ENCODE measurements at regions not wholly inside any gene's neighbourhood (a gene's known extent, or its start where the extent isn't known, plus 50 kb on each side); places are given as distances from the start of the nearest gene placed in this dataset.
A peak's percentile ranks its signal among the peaks of the same experiment; 100 is the strongest.

GRCh38 chr4:176568238-176568637 lies 224.5 kb downstream of the VEGFC start (continued):
- no peak for TF ChIP-seq CEBPB (IDR thresholded peaks at IDR 0.05; ENCODE audit: low read depth)
- no peak for TF ChIP-seq YY1 (IDR thresholded peaks at IDR 0.05; ENCODE audit: extremely low read depth, insufficient replicate concordance, low read depth, low read length)

GRCh38 chr4:176569301-176569700 lies 223.4 kb downstream of the VEGFC start:
- Histone ChIP-seq H3K4me2 (ENCODE audit: low read length) (no peak overlapping the region), H3K4me3 (replicated peaks in 1 of 2; ENCODE audit: low read depth in 1 of 2, low read length in 2 of 2) (no peak overlapping the region), H2AFZ (ENCODE audit: low read depth, low read length, poor library complexity, severe bottlenecking) (no peak overlapping the region), H3K27me3 (ENCODE audit: insufficient read depth, low read length) (no peaks in the 10 kb centered on the region), H3K27ac (ENCODE audit: low read depth, low read length) (no peak overlapping the region), H3K9ac (ENCODE audit: low read length) (no peak overlapping the region), H4K20me1 (ENCODE audit: insufficient read depth) (no peaks in the 10 kb centered on the region), H3K4me1 (ENCODE audit: control insufficient read depth in 1 of 2, insufficient read depth in 2 of 2, low read length in 2 of 2) (no peaks in the 10 kb centered on the region), H3K9me3 (ENCODE audit: control insufficient read depth in 1 of 2, insufficient read depth in 1 of 2, low read depth in 1 of 2, low read length in 2 of 2) (no peaks in the 10 kb centered on the region), H3K9me2 (ENCODE audit: insufficient read depth) (no peaks in the 10 kb centered on the region), H3K79me2 (ENCODE audit: insufficient read depth, low read length) (no peaks in the 10 kb centered on the region), H3K36me3 (ENCODE audit: control insufficient read depth in 1 of 2, insufficient read depth in 2 of 2, low read length in 2 of 2) (no peaks in the 10 kb centered on the region)
- ATAC-seq (no peak), DNase-seq (ENCODE audit: low read depth, low spot score) (no peak)
- no TSS peak for BruUV-seq (replicated peaks)
- ChIA-PET POLR2A (no interaction called here), RAD21 (ENCODE audit: low non-redundant PET in 1 of 2, low total read pairs in 2 of 2, uncharacterized antibody in 2 of 2, unreplicated experiment in 2 of 2) (no interaction called here), CTCF (interaction anchor here (2.2 kb wide), 1 partner anchor 478 kb away, joined by 6 read pairs; no protein-coding TSS in a partner anchor)
- intact Hi-C loops (cut with micrococcal nuclease), result no loop called here
- TF ChIP-seq RAD21 (IDR thresholded peaks at IDR 0.05; ENCODE audit: low read depth), result 0 out of 2 replicates have a peak, but pooled peaks have one; percentile 6
- no peak for TF ChIP-seq MAX (IDR thresholded peaks at IDR 0.05)

- no peaks in the 10 kb centered on the region for H3K9me2 ChIP-seq (ENCODE audit: insufficient read depth)
- no peak overlapping the region for H3K27ac ChIP-seq (ENCODE audit: low read depth, low read length)
- no peak for ATAC-seq
- intact Hi-C loops (cut with micrococcal nuclease), result no loop called here
- H3K4me1 ChIP-seq (ENCODE audit: control insufficient read depth in 1 of 2, insufficient read depth in 2 of 2, low read length in 2 of 2), result no peaks in the 10 kb centered on the region
- H3K9me3 ChIP-seq (ENCODE audit: control insufficient read depth in 1 of 2, insufficient read depth in 1 of 2, low read depth in 1 of 2, low read length in 2 of 2), result no peaks in the 10 kb centered on the region
- H3K9ac ChIP-seq (ENCODE audit: low read length), result no peak overlapping the region
- no peak for DNase-seq (ENCODE audit: low read depth, low spot score)
- H3K4me3 ChIP-seq (replicated peaks in 1 of 2; ENCODE audit: low read depth in 1 of 2, low read length in 2 of 2), result no peak overlapping the region
- no peaks in the 10 kb centered on the region for H3K79me2 ChIP-seq (ENCODE audit: insufficient read depth, low read length)
- no TSS peak for BruUV-seq (replicated peaks)
- POLR2A ChIA-PET, result no interaction called here
- RAD21 ChIA-PET (ENCODE audit: low non-redundant PET in 1 of 2, low total read pairs in 2 of 2, uncharacterized antibody in 2 of 2, unreplicated experiment in 2 of 2), result no interaction called here
- H3K4me2 ChIP-seq (ENCODE audit: low read length), result no peak overlapping the region
- H3K36me3 ChIP-seq (ENCODE audit: control insufficient read depth in 1 of 2, insufficient read depth in 2 of 2, low read length in 2 of 2), result no peaks in the 10 kb centered on the region
- no peak overlapping the region for H2AFZ ChIP-seq (ENCODE audit: low read depth, low read length, poor library complexity, severe bottlenecking)
- no peaks in the 10 kb centered on the region for H4K20me1 ChIP-seq (ENCODE audit: insufficient read depth)
- CTCF ChIA-PET, result interaction anchor here (2.2 kb wide), 1 partner anchor 476 kb away, joined by 6 read pairs; no protein-coding TSS in a partner anchor
- H3K27me3 ChIP-seq (ENCODE audit: insufficient read depth, low read length), result no peaks in the 10 kb centered on the region
- TF ChIP-seq CBX3 (IDR thresholded peaks at IDR 0.05; ENCODE audit: low read depth) (no peak), EGR1 (IDR thresholded peaks at IDR 0.05; ENCODE audit: low read depth) (no peak), CEBPB (IDR thresholded peaks at IDR 0.05; ENCODE audit: low read depth) (no peak), CTCF (IDR thresholded peaks at IDR 0.05 in 2 of 3, conservative IDR thresholded peaks at IDR 0.05 in 1 of 3; ENCODE audit: borderline replicate concordance in 1 of 3, insufficient read depth in 1 of 3, low read depth in 2 of 3, low read length in 2 of 3) (no peak), EZH2 (IDR thresholded peaks at IDR 0.05) (no peak), ZNF274 (IDR thresholded peaks at IDR 0.05; ENCODE audit: low read depth, low read length) (no peak), YY1 (IDR thresholded peaks at IDR 0.05; ENCODE audit: extremely low read depth, insufficient replicate concordance, low read depth, low read length) (no peak), RAD21 (IDR thresholded peaks at IDR 0.05; ENCODE audit: low read depth) (no peak), TCF7L2 (IDR thresholded peaks at IDR 0.05; ENCODE audit: borderline replicate concordance, extremely low read depth, insufficient read depth, insufficient read length) (no peak), SRF (IDR thresholded peaks at IDR 0.05; ENCODE audit: low read depth) (no peak), REST (IDR thresholded peaks at IDR 0.05; ENCODE audit: low read depth) (no peak), JUND (IDR thresholded peaks at IDR 0.05) (no peak), POLR2AphosphoS5 (IDR thresholded peaks at IDR 0.05; ENCODE audit: low read depth, low read length) (no peak)
These were observed 221.5 kb downstream of the VEGFC start for GRCh38 chr4:176571206-176571605.
